ENCODE measurements at regions not wholly inside any gene's neighbourhood (a gene's known extent, or its start where the extent isn't known, plus 50 kb on each side); places are given as distances from the start of the nearest gene placed in this dataset.

DNA sequence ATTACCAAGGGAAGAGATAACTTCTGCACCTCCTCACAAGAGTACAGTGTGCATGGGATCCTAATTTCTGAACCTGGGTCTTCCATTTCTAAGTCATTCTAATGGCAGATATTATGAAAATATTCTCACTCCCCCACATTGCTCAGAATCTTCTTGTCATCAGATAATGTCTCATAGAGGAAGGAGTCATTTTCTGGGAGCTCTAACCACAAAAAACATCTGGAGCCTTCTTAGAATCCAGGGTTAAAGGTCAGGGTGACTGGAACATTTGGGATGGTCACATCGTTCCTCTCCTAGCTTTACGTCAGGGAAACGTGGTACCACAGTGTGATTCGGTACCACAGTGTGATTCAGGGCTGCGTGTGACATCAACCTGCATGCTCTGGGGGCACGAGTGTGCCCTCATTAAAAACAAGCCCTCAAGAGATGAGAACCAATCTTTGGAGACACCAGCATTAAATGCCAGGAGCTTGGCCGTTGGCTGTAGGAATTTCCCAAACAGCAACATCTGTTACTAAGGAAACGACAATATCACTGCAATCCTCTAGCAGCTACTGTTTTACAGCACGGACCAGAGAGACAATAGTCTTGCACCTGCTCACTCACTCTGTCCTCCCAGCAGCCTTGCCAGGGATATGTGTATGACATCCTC, 179.1 kb downstream of the PSMG1 start:
- no peak for DNase-seq (ENCODE audit: low read depth, low spot score)
- Histone ChIP-seq H3K4me2 (ENCODE audit: control insufficient read depth, insufficient read depth) (no peak overlapping the region), H3K4me3 (no peak overlapping the region), H3K9ac (ENCODE audit: control insufficient read depth, insufficient read depth, low read length) (no peak overlapping the region), H3K4me1 (ENCODE audit: control insufficient read depth, insufficient read depth, low read length) (no peaks in the 10 kb centered on the region), H3K9me3 (replicated peaks; ENCODE audit: control insufficient read depth, insufficient read depth, low read length) (no peaks in the 10 kb centered on the region), H3K79me2 (ENCODE audit: control insufficient read depth, insufficient read depth, low read length) (no peaks in the 10 kb centered on the region), H2AFZ (ENCODE audit: control insufficient read depth, low read depth, low read length) (no peak overlapping the region), H3K27me3 (replicated peaks in 1 of 2; ENCODE audit: control insufficient read depth in 2 of 2, insufficient read depth in 2 of 2, low read length in 1 of 2) (peaks cover 0 to 5% of the 10 kb centered on the region in 2 experiments; a peak in 1 of 4 replicates), H3K27ac (ENCODE audit: control insufficient read depth, insufficient read depth) (no peak overlapping the region), H3K36me3 (ENCODE audit: control insufficient read depth in 2 of 2, insufficient read depth in 2 of 2, low read length in 1 of 2) (no peaks in the 10 kb centered on the region), H4K20me1 (ENCODE audit: control insufficient read depth, insufficient read depth) (peaks cover 4% of the 10 kb centered on the region; the same call in 1 of the 2 replicates)
- POLR2A ChIA-PET = no interaction called here
- FAIRE-seq = no peak
- no peak for ATAC-seq
- WGBS (ENCODE audit: insufficient coverage, insufficient replicate concordance, low lambda C conversion rate, missing lambda C conversion rate) = 19% methylated on average over 9 of the region's 9 CpGs
- TF ChIP-seq HDGF (IDR thresholded peaks at IDR 0.05) (no peak), SMAD5 (IDR thresholded peaks at IDR 0.05; ENCODE audit: low read depth) (no peak), MEF2A (IDR thresholded peaks at IDR 0.05; ENCODE audit: insufficient read depth, low read depth, low read length) (no peak), WRNIP1 (IDR thresholded peaks at IDR 0.05; ENCODE audit: borderline replicate concordance, low read depth, low read length) (no peak), GABPA (IDR thresholded peaks at IDR 0.05; ENCODE audit: low read depth) (no peak)
- in situ Hi-C loops (cut with MboI) = no loop called here
- CTCF ChIA-PET = interaction anchor here (0.6 kb wide), 1 partner anchor 437 kb away, joined by 3 read pairs; no protein-coding TSS in a partner anchor
- intact Hi-C loops (cut with micrococcal nuclease; ENCODE audit: unreplicated experiment) = no loop called here
- no TSS peak for BruUV-seq (replicated peaks)
- RAD21 ChIA-PET (ENCODE audit: unreplicated experiment) = no interaction called here
- SMC1A ChIA-PET (ENCODE audit: uncharacterized antibody, unreplicated experiment) = no interaction called here

DNA sequence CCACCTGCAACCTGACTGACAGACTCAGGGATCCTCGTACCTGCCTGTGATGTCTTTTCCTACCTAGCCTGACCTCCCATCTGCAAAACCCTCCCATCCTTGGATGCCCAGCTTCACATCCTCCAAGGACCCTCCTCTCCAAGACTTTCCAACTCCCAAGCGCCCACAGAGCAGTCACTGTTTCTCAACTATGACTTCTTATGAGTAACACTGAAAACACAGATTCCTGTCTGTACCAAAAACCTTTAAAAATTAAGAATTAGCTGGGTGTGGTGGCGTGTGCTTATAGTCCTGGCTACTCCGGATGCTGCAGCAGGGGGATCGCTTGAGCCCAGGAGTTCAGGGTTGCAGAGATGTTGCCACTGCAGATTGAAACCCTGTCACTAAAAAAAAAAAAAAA, 181.9 kb downstream of the PSMG1 start:
- Histone ChIP-seq H3K79me2 (ENCODE audit: control insufficient read depth, insufficient read depth, low read length) (no peaks in the 10 kb centered on the region), H3K9ac (ENCODE audit: control insufficient read depth, insufficient read depth, low read length) (no peak overlapping the region), H3K4me3 (no peak overlapping the region), H2AFZ (ENCODE audit: control insufficient read depth, low read depth, low read length) (no peak overlapping the region), H3K27ac (ENCODE audit: control insufficient read depth, insufficient read depth) (no peak overlapping the region), H3K27me3 (replicated peaks in 1 of 2; ENCODE audit: control insufficient read depth in 2 of 2, insufficient read depth in 2 of 2, low read length in 1 of 2) (peaks cover under 1 to 3% of the 10 kb centered on the region in 2 experiments; a peak in 1 of 4 replicates), H4K20me1 (ENCODE audit: control insufficient read depth, insufficient read depth) (peaks cover 4% of the 10 kb centered on the region; the same call in 1 of the 2 replicates), H3K4me1 (ENCODE audit: control insufficient read depth, insufficient read depth, low read length) (no peaks in the 10 kb centered on the region), H3K36me3 (ENCODE audit: control insufficient read depth in 2 of 2, insufficient read depth in 2 of 2, low read length in 1 of 2) (no peaks in the 10 kb centered on the region), H3K9me3 (replicated peaks; ENCODE audit: control insufficient read depth, insufficient read depth, low read length) (no peaks in the 10 kb centered on the region), H3K4me2 (ENCODE audit: control insufficient read depth, insufficient read depth) (no peak overlapping the region)
- ATAC-seq (no peak), FAIRE-seq (no peak), DNase-seq (ENCODE audit: low read depth, low spot score) (no peak)
- in situ Hi-C loops (cut with MboI) (no loop called here), intact Hi-C loops (cut with micrococcal nuclease; ENCODE audit: unreplicated experiment) (no loop called here)
- WGBS (ENCODE audit: insufficient coverage, insufficient replicate concordance, low lambda C conversion rate, missing lambda C conversion rate) = 35% methylated on average over 5 of the region's 5 CpGs
- ChIA-PET RAD21 (ENCODE audit: unreplicated experiment) (no interaction called here), POLR2A (no interaction called here), CTCF (interaction anchor here (0.7 kb wide), 1 partner anchor 41 kb away, joined by 4 read pairs; no protein-coding TSS in a partner anchor), SMC1A (ENCODE audit: uncharacterized antibody, unreplicated experiment) (no interaction called here)
- BruUV-seq (replicated peaks) = no TSS peak
- no peak for TF ChIP-seq SRF (IDR thresholded peaks at IDR 0.05; ENCODE audit: low read depth in 2 of 2, low read length in 2 of 2)
- TF ChIP-seq HDAC6 (IDR thresholded peaks at IDR 0.05; ENCODE audit: unreplicated experiment) = no peak
- no peak for TF ChIP-seq CUX1 (IDR thresholded peaks at IDR 0.05; ENCODE audit: insufficient replicate concordance, low read depth, low read length)
- TF ChIP-seq NFYB (IDR thresholded peaks at IDR 0.05; ENCODE audit: insufficient read depth, low read depth, low read length) = no peak
- TF ChIP-seq, protein P1, sequence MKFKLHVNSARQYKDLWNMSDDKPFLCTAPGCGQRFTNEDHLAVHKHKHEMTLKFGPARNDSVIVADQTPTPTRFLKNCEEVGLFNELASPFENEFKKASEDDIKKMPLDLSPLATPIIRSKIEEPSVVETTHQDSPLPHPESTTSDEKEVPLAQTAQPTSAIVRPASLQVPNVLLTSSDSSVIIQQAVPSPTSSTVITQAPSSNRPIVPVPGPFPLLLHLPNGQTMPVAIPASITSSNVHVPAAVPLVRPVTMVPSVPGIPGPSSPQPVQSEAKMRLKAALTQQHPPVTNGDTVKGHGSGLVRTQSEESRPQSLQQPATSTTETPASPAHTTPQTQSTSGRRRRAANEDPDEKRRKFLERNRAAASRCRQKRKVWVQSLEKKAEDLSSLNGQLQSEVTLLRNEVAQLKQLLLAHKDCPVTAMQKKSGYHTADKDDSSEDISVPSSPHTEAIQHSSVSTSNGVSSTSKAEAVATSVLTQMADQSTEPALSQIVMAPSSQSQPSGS (IDR thresholded peaks at IDR 0.05; ENCODE audit: low read length) = no peak
- no peak for TF ChIP-seq PAX8 (IDR thresholded peaks at IDR 0.05)
- TF ChIP-seq RELA (IDR thresholded peaks at IDR 0.05; ENCODE audit: borderline replicate concordance, partially characterized antibody) = no peak

Data from GM12878 (cell line).